Fibroblast of lung (primary cell): ENCODE measurements at regions not wholly inside any gene's neighbourhood (a gene's known extent, or its start where the extent isn't known, plus 50 kb on each side); places are given as distances from the start of the nearest gene placed in this dataset.

Experiments used
- EZH2 ChIP-seq: IDR thresholded peaks from 2 replicates; pipeline ENCODE4 v1.5.1; 2012; ENCODE audit warnings: low read length, control low read depth, mild to moderate bottlenecking; ENCODE audit errors: missing control alignments
- TF ChIP-seq, protein P1 (sequence below), 2 donors: IDR thresholded peaks in 1 of 2; conservative IDR thresholded peaks in 1 of 2; 1 replicate in 1 of 2; 2 replicates in 1 of 2; pipeline ENCODE4 v1.5.1; 2011 to 2012; ENCODE audit warnings: low read length in 2 of 2, control low read depth in 1 of 2, inconsistent platforms in 1 of 2, low read depth in 1 of 2, mild to moderate bottlenecking in 1 of 2

DNA sequence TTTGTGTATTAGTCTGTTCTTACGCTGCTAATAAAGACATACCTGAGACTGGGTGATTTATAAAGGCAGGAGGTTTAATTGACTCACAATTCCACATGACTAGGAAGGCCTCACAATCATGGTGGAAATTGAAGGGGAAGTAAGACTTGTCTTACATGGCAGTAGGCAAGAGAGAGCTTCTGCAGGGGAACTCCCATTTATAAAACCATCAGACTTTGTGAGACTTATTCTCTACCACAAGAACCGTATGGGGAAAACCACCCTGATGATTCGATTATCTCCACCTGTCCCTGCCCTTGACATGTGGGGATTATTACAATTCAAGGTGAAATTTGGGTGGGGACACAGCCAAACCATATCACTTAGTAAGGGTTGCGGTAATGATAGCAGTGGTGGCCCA, 833.1 kb downstream of the FLRT2 start:
- TF ChIP-seq, protein P1, sequence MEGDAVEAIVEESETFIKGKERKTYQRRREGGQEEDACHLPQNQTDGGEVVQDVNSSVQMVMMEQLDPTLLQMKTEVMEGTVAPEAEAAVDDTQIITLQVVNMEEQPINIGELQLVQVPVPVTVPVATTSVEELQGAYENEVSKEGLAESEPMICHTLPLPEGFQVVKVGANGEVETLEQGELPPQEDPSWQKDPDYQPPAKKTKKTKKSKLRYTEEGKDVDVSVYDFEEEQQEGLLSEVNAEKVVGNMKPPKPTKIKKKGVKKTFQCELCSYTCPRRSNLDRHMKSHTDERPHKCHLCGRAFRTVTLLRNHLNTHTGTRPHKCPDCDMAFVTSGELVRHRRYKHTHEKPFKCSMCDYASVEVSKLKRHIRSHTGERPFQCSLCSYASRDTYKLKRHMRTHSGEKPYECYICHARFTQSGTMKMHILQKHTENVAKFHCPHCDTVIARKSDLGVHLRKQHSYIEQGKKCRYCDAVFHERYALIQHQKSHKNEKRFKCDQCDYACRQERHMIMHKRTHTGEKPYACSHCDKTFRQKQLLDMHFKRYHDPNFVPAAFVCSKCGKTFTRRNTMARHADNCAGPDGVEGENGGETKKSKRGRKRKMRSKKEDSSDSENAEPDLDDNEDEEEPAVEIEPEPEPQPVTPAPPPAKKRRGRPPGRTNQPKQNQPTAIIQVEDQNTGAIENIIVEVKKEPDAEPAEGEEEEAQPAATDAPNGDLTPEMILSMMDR (conservative IDR thresholded peaks at IDR 0.05 in 1 of 2, IDR thresholded peaks at IDR 0.05 in 1 of 2; ENCODE audit: low read depth in 1 of 2, low read length in 2 of 2), result no peak
- TF ChIP-seq EZH2, result no peak
